Mammary epithelial cell (primary cell): ENCODE measurements at regions not wholly inside any gene's neighbourhood (a gene's known extent, or its start where the extent isn't known, plus 50 kb on each side); places are given as distances from the start of the nearest gene placed in this dataset.

ENCODE experiments used
- EZH2 ChIP-seq: IDR thresholded peaks from 2 replicates; pipeline ENCODE4 v1.6.1; 2012; ENCODE audit warnings: low read length, inconsistent platforms, borderline replicate concordance
- TF ChIP-seq, protein P1 (sequence below), 2 donors: IDR thresholded peaks in 1 of 2; conservative IDR thresholded peaks in 1 of 2; 2 replicates each; pipeline ENCODE4 v1.5.1; 2011 to 2012; ENCODE audit warnings: inconsistent platforms in 2 of 2, low read length in 2 of 2, mild to moderate bottlenecking in 2 of 2, control low read depth in 1 of 2, low read depth in 1 of 2; ENCODE audit not compliant: insufficient read depth in 1 of 2; ENCODE audit errors: extremely low read depth in 1 of 2

DNA sequence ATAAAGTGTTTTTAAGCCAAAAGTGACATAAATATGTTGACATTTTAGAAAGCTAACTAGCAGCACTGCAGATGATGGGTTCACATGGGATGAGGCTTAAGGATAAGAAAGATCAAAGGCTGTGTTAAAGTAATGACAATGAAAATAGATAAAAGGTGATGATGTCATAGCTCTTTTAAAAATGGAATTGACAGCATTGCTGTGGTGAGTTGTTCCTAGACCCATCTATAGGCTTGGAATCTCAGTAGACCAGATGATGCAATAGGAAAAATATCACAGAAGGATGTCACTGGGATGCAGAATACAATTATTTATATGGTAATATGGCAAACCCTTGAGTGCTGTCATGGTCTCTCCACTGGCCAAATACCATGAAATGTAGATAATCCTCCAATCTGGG is 286.0 kb downstream of the PLA2G4A start:
- no peak for TF ChIP-seq EZH2
- TF ChIP-seq, protein P1, sequence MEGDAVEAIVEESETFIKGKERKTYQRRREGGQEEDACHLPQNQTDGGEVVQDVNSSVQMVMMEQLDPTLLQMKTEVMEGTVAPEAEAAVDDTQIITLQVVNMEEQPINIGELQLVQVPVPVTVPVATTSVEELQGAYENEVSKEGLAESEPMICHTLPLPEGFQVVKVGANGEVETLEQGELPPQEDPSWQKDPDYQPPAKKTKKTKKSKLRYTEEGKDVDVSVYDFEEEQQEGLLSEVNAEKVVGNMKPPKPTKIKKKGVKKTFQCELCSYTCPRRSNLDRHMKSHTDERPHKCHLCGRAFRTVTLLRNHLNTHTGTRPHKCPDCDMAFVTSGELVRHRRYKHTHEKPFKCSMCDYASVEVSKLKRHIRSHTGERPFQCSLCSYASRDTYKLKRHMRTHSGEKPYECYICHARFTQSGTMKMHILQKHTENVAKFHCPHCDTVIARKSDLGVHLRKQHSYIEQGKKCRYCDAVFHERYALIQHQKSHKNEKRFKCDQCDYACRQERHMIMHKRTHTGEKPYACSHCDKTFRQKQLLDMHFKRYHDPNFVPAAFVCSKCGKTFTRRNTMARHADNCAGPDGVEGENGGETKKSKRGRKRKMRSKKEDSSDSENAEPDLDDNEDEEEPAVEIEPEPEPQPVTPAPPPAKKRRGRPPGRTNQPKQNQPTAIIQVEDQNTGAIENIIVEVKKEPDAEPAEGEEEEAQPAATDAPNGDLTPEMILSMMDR (conservative IDR thresholded peaks at IDR 0.05 in 1 of 2, IDR thresholded peaks at IDR 0.05 in 1 of 2; ENCODE audit: extremely low read depth in 1 of 2, insufficient read depth in 1 of 2, low read depth in 1 of 2, low read length in 2 of 2), result no peak
